ENCODE measurements at regions not wholly inside any gene's neighbourhood (a gene's known extent, or its start where the extent isn't known, plus 50 kb on each side); places are given as distances from the start of the nearest gene placed in this dataset.

DNA sequence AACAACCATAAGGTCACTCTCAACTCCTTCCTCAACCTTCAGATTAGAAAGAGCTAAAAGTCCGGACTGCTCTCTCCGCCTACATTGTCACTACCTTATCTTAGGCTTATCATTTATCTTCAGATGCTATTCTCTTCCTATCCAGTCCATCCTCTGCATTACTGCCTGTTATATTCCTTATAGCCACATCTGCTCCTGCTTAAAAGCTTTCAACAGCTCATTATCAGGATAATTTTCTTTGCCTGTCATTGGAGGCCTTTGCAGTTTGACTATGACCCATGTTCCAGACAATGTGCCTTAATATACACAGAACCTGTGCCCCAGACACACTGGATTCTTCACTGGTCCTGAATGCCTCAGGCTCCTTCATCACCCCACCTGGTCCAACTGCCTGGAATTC, 184.1 kb upstream of the SETMAR start:
- ATAC-seq (replicated peaks) = no peak
- H3K27ac Mint-ChIP-seq = no peak overlapping the region
- H3K27me3 Mint-ChIP-seq = no peaks in the 10 kb centered on the region
- no peak overlapping the region for H3K4me3 Mint-ChIP-seq
- no peaks in the 10 kb centered on the region for H3K9me3 Mint-ChIP-seq
- H3K36me3 Mint-ChIP-seq (ENCODE audit: low read depth) = no peaks in the 10 kb centered on the region
- H3K4me1 Mint-ChIP-seq = no peaks in the 10 kb centered on the region

DNA sequence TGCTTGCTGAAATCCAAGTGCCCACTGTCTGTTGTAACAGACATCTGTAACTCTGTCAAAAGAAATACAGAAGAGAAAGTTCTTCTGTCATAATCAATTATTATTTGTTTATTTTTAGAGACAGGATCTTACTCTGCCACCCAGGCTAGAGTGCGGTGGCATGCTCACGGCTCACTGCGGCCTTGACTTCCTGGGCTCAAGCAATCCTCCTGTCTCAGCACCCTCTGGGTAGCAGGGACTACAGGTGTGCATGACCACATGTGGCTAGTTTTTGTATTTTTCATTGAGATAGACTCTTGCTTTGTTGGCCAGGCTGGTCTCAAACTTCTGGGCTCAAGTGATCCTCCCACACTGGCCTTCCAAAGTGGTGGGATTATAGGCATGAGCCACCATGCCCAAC, 177.6 kb upstream of the SETMAR start:
- peaks cover 5% of the 10 kb centered on the region for H3K9me3 Mint-ChIP-seq
- H3K36me3 Mint-ChIP-seq (ENCODE audit: low read depth) = no peaks in the 10 kb centered on the region
- no peak overlapping the region for H3K27ac Mint-ChIP-seq
- H3K27me3 Mint-ChIP-seq = no peaks in the 10 kb centered on the region
- H3K4me3 Mint-ChIP-seq = no peak overlapping the region
- H3K4me1 Mint-ChIP-seq = no peaks in the 10 kb centered on the region
- ATAC-seq (replicated peaks) = no peak

DNA sequence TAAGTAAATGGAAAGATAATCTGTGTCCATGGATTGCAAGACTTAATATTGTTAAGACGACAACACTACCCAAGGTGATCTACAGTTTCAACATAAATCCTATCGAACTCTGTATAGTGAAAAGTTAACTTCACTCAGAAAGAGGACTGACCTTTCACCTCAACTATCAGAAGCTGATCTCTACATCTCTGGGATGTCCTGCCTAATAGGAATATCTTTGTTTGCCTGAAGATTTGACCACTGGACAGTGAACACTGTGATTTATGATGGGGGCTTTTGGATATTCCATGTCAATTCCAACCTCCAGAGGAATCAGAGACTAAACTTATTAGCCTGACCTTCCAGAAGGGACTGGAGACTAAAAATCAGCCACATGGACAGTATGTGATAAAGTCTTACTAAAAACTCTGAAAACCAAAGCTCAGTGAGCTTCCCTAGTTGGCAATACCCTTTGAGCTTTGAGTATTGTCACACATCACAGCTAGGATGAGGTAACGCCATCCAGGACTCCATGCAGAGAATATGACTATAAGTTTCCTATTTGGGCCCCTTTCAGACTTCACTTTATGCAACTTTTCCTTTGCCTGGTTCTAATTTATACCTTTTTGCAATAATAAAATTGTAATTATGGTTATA, 164.9 kb upstream of the SETMAR start:
- H3K27me3 Mint-ChIP-seq = no peaks in the 10 kb centered on the region
- H3K27ac Mint-ChIP-seq = no peak overlapping the region
- H3K9me3 Mint-ChIP-seq = peaks cover 6% of the 10 kb centered on the region
- no peak overlapping the region for H3K4me3 Mint-ChIP-seq
- no peak for ATAC-seq (replicated peaks)
- no peaks in the 10 kb centered on the region for H3K4me1 Mint-ChIP-seq
- H3K36me3 Mint-ChIP-seq (ENCODE audit: low read depth) = no peaks in the 10 kb centered on the region

DNA sequence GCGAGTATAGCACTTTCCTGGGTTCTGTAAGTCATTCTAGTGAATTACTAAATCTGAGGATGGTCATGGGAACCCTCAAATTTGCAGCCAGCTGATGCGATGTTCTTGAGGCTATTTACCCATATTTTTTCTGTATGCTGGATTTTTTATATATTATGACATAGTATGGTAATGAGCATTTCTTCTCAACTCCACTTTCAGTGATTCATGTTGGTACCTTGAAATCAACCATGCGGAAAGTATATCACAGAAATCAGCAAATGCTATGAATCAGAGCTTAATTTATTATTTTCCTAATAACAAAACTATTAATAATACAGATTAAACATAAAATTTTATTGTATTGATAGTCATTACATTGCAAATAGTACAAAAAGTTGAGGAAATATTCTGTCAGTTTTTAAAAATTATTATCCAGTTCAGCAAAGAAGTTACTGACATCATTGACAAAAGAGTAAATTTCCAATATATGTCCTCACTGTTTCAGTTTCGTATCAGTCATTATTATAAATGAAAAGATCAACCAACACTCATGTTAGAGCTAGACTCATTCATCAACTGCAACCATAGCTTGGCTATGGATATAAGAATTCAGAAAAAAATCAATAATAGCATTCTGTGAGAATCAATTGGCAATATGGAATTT, 164.3 kb upstream of the SETMAR start:
- no peak overlapping the region for H3K4me3 Mint-ChIP-seq
- H3K27ac Mint-ChIP-seq = no peak overlapping the region
- no peaks in the 10 kb centered on the region for H3K27me3 Mint-ChIP-seq

DNA sequence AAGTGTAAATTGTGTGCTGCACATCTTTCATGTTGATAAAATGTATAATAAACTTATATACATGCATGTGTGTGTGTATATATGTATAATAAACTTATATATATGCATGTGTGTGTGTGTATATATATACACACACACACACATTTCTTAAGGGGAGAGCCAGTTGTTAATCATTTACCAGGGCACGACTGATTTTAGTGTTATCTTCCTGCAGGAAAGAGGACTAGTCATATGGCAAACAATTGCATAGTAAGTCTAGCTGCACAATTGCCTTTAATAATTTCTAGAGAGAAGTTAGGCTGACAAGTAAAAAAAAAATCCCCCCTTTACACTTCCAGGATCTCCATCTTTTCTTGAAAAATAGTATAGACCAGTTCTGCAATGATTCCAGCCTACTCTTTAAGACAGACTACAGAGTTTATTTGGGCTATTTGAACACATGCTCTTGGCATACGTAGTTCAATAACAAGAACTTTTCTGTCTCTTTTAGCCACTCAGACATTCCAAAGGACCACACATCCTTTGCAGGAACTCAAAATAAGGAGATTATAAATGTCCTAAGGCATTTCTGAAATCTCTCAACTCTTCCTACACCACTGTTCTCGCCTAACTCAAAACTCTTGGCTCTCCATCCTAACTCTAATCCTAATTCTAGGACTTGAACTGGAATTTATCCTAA, 163.6 kb upstream of the SETMAR start:
- no peak overlapping the region for H3K27ac Mint-ChIP-seq
- no peak overlapping the region for H3K4me3 Mint-ChIP-seq
- H3K36me3 Mint-ChIP-seq (ENCODE audit: low read depth) = no peaks in the 10 kb centered on the region
- no peaks in the 10 kb centered on the region for H3K27me3 Mint-ChIP-seq
- H3K9me3 Mint-ChIP-seq = peaks cover 4% of the 10 kb centered on the region
- no peak for ATAC-seq (replicated peaks)
- H3K4me1 Mint-ChIP-seq = no peaks in the 10 kb centered on the region

More for the DNA sequence above, 164.3 kb upstream of the SETMAR start:
- ATAC-seq (replicated peaks) = no peak
- Mint-ChIP-seq H3K9me3 (peaks cover 4% of the 10 kb centered on the region), H3K4me1 (no peaks in the 10 kb centered on the region), H3K36me3 (ENCODE audit: low read depth) (no peaks in the 10 kb centered on the region)

DNA sequence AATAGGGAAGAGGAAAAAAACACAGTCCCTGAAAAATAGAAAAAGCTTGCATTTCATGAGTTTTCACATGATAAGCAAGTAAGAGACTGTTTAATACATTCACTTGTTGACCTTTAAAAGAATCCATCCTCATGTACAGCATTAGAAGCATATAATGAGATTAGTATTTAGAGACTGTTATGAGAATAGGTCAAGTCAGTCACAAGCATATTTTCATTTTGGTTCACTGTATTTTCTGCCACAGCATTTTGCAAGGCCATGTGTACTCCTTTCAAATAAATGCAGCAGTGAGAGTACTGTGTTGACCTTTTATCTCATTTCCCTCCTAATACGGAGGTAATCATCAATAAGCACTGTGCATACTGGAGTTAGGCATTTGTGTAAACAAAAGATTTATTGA, 162.2 kb upstream of the SETMAR start:
- Mint-ChIP-seq H3K27ac (no peak overlapping the region), H3K4me1 (no peaks in the 10 kb centered on the region), H3K27me3 (no peaks in the 10 kb centered on the region), H3K4me3 (no peak overlapping the region), H3K9me3 (no peaks in the 10 kb centered on the region), H3K36me3 (ENCODE audit: low read depth) (no peaks in the 10 kb centered on the region)
- ATAC-seq (replicated peaks) = no peak

DNA sequence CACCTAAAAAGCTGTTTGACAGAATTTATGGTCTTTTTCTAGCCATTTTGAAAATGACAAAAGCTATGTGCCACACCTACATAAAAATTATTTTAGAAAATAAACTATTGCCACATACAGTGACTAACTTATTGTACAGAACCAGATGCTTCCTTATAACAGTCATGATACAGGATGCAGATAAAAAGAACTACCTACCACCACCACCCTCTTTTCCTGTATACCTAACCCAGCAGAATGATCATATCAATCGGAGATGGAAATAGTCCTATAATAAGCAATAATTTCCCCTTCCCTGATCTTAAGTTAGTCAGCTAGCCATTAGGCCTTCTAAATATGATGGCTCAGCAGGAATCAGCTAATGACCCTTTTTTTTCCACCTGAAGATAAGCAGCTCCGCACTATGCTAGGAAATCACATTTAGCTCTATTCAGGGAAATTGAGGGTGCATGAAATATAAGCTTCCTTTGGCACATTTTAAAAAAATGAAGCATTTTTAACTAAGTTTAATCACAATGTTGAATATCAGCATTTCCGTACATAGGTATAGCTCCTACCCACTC, 155.5 kb upstream of the SETMAR start:
- H3K4me3 Mint-ChIP-seq = no peak overlapping the region
- no peaks in the 10 kb centered on the region for H3K4me1 Mint-ChIP-seq
- no peak overlapping the region for H3K27ac Mint-ChIP-seq

DNA sequence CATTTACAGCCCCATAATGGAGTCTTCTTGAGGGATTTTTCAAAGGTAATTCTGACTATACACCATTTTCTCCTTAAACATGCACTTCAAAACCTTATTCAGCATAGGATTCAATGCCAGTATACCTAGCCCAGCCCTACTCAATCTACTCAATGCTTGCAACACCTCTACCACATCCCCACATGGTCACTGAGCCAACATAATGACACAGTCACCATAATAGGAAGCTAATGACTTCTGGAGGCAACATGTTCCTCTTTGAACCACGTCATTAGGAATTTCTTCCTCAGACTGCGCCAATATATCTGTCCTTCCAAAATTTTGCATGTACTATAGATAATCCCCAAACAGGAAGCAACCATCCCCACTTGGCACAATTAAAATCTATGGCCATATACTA, 153.9 kb upstream of the SETMAR start:
- ATAC-seq (replicated peaks) = no peak
- no peak overlapping the region for H3K4me3 Mint-ChIP-seq

More for the DNA sequence above, 155.5 kb upstream of the SETMAR start:
- Mint-ChIP-seq H3K9me3 (no peaks in the 10 kb centered on the region), H3K27me3 (no peaks in the 10 kb centered on the region), H3K36me3 (ENCODE audit: low read depth) (no peaks in the 10 kb centered on the region)
- ATAC-seq (replicated peaks) = no peak

DNA sequence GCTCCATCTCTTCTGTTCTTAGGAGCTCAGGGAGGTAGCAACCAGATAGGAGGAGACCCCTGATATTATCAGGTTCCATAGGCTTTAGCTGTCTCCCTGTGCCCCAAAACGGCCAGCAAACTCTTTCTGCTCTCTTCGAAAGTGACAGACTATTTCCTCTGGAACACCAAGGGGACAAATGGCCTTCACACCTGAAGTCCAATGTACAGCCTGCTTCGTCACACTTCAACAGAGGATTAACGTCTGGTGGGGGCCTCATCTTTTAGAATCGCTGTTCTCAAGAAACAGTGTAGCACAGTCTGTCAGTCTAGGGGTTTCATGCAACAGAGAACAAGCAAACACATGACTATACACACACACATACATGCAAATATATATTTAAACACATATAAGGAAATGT, 152.4 kb upstream of the SETMAR start:
- no peaks in the 10 kb centered on the region for H3K9me3 Mint-ChIP-seq
- no peaks in the 10 kb centered on the region for H3K4me1 Mint-ChIP-seq
- ATAC-seq (replicated peaks) = no peak
- H3K36me3 Mint-ChIP-seq (ENCODE audit: low read depth) = no peaks in the 10 kb centered on the region
- no peak overlapping the region for H3K4me3 Mint-ChIP-seq
- H3K27ac Mint-ChIP-seq = no peak overlapping the region
- H3K27me3 Mint-ChIP-seq = no peaks in the 10 kb centered on the region

More for the DNA sequence above, 153.9 kb upstream of the SETMAR start:
- no peaks in the 10 kb centered on the region for H3K27me3 Mint-ChIP-seq
- H3K9me3 Mint-ChIP-seq = no peaks in the 10 kb centered on the region
- no peak overlapping the region for H3K27ac Mint-ChIP-seq
- no peaks in the 10 kb centered on the region for H3K4me1 Mint-ChIP-seq
- H3K36me3 Mint-ChIP-seq (ENCODE audit: low read depth) = no peaks in the 10 kb centered on the region

DNA sequence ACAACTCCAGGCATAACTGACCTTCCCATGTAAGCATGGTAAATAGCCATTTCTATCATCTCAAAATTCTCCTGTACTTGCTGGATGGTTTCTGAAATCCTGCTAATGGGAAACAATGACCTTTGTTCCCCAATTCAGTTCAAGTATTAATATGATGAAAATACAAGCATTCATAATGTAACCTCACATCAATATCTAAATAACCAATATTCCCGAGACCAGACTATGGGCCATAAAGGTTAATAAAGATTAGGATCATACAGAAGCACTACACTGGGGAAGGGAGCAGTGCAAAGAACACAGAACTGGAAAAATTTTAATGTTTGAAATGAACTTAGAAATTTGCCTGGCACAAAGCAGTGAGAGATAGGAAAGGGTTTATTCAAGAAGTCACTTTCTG, 151.3 kb upstream of the SETMAR start:
- H3K4me1 Mint-ChIP-seq = no peaks in the 10 kb centered on the region
- no peak overlapping the region for H3K27ac Mint-ChIP-seq
- ATAC-seq (replicated peaks) = no peak
- H3K36me3 Mint-ChIP-seq (ENCODE audit: low read depth) = no peaks in the 10 kb centered on the region
- H3K4me3 Mint-ChIP-seq = no peak overlapping the region
- no peaks in the 10 kb centered on the region for H3K9me3 Mint-ChIP-seq
- no peaks in the 10 kb centered on the region for H3K27me3 Mint-ChIP-seq

DNA sequence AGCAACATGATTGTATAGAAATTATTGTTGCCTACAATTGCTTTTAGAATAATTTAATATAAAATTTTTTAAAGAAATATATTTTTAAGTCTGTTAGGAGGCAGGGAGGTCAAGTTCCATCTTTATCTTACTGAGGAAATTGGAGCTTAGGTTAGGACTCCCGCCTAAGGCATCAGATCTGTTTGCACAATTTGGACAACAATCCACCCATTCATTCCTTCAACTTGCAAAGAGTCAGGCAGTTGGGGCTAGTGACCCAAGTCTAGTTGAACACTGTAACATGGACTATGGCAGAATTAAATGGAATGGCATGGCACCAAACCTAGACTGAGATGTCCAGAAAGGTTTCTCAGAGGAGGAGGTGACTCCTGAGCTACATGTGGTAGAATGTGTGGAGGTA, 149.4 kb upstream of the SETMAR start:
- Mint-ChIP-seq H3K4me3 (no peak overlapping the region), H3K36me3 (ENCODE audit: low read depth) (no peaks in the 10 kb centered on the region), H3K27me3 (no peaks in the 10 kb centered on the region), H3K4me1 (no peaks in the 10 kb centered on the region), H3K27ac (no peak overlapping the region), H3K9me3 (no peaks in the 10 kb centered on the region)
- ATAC-seq (replicated peaks) = no peak

DNA sequence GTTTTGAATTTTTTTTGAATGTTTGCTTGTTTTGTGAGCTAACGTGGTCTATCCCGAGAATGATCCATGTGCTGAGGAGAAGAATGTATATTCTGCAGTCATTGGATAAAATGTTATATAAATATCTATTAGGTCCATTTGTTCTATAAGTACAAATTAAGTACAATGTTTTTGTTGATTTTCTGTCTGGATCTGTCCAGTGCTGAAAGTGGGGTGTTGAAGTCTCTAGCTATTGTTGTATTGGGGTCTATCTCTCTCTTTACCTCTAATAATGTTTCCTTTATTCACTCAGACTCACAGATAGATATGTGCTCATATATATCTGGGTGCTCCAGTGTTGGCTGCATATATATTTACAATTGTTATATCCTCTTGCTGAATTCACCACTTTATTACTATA, 144.8 kb upstream of the SETMAR start:
- Mint-ChIP-seq H3K27me3 (no peaks in the 10 kb centered on the region), H3K9me3 (peaks cover under 1% of the 10 kb centered on the region), H3K4me1 (no peaks in the 10 kb centered on the region), H3K36me3 (ENCODE audit: low read depth) (no peaks in the 10 kb centered on the region), H3K4me3 (no peak overlapping the region), H3K27ac (no peak overlapping the region)
- no peak for ATAC-seq (replicated peaks)

DNA sequence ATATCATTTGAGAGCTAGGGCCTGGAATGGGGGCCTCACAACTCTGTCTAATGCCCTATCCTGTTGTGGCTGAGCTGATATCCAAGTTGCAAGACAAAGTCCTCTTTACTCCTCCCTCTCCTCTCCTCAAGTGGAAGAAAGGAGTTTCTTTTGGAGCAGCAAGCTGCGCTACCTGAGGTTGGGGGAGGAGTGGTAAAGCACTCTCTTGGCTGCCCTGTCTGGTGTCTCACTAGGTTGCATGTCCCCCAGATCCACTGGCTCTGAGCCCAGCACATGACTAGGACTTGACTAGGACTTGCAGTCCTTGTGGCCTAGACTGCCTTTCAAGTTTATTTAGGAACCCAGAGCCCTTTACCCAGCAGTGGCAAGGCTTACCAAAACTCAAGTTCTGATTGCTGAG, 141.1 kb upstream of the SETMAR start:
- H3K4me3 Mint-ChIP-seq = no peak overlapping the region

DNA sequence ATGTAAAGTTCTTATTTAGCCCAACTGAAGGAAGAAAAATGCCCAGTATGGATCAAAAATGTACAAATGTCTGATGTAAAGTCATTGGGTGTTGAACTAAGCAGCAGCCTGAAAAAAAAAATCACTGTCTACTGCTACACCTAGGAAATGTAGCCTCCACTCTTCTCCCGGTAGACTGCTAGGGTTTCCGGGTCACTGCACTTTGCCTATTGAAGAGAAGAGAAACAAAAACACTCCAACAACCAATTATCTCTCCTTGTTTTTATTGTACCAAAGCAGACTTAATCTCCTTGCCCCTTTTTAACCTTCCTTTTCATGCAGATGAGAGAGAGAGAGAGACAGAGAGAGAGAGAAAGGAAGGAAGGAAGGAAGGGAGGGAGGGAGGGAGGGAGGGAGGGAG, 140.2 kb upstream of the SETMAR start:
- no peaks in the 10 kb centered on the region for H3K36me3 Mint-ChIP-seq (ENCODE audit: low read depth)
- no peak overlapping the region for H3K27ac Mint-ChIP-seq

More for the DNA sequence above, 141.1 kb upstream of the SETMAR start:
- no peaks in the 10 kb centered on the region for H3K36me3 Mint-ChIP-seq (ENCODE audit: low read depth)
- H3K9me3 Mint-ChIP-seq = peaks cover 7% of the 10 kb centered on the region
- no peak overlapping the region for H3K27ac Mint-ChIP-seq
- no peaks in the 10 kb centered on the region for H3K27me3 Mint-ChIP-seq
- ATAC-seq (replicated peaks) = no peak
- no peaks in the 10 kb centered on the region for H3K4me1 Mint-ChIP-seq

DNA sequence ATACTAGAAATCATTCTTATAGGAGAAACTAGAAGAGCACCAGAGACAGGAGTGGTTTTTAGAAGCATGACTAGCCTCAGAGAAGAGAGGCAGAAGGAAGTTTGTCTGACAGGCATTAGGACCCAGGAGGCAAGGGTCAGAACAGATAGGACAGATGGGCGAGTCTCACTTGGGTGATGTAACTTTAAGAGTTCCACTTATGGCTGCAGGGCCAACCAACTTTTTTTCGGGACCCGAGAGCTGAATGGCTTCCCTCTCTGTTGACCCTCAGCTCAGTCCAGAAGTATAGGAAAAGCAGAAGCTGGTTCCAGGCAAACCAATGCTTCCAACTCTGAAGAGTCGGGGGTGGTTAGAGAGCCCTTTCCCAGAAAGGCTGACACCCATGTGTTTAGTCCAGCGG, 136.6 kb upstream of the SETMAR start:
- no peak overlapping the region for H3K4me3 Mint-ChIP-seq
- ATAC-seq (replicated peaks) = no peak
- H3K9me3 Mint-ChIP-seq = peaks cover 11% of the 10 kb centered on the region
- H3K4me1 Mint-ChIP-seq = no peaks in the 10 kb centered on the region
- no peaks in the 10 kb centered on the region for H3K27me3 Mint-ChIP-seq
- H3K36me3 Mint-ChIP-seq (ENCODE audit: low read depth) = no peaks in the 10 kb centered on the region
- no peak overlapping the region for H3K27ac Mint-ChIP-seq

More for the DNA sequence above, 140.2 kb upstream of the SETMAR start:
- no peaks in the 10 kb centered on the region for H3K27me3 Mint-ChIP-seq
- no peaks in the 10 kb centered on the region for H3K4me1 Mint-ChIP-seq
- H3K9me3 Mint-ChIP-seq = peaks cover 11% of the 10 kb centered on the region
- ATAC-seq (replicated peaks) = no peak
- no peak overlapping the region for H3K4me3 Mint-ChIP-seq

All from activated T-helper 17 cell treated with anti-CD3 and anti-CD28 coated beads, Interleukin-2, amount 50 U/mL, for 72 hours (primary cell).